Transverse colon (tissue), 3 donors: ENCODE measurements at regions not wholly inside any gene's neighbourhood (a gene's known extent, or its start where the extent isn't known, plus 50 kb on each side); places are given as distances from the start of the nearest gene placed in this dataset.

Experiments
- POLR2A ChIP-seq: fragments of 450-650 bp; IDR thresholded peaks from one replicate; pipeline ENCODE4 v1.6.1; 2016; ENCODE audit warnings: antibody characterized with exemption, mild to moderate bottlenecking, moderate library complexity
- TF ChIP-seq, protein P1 (sequence below), 5 experiments: fragments of 200-600 bp in 3 of 5; fragments of 450-650 bp in 2 of 5; sonication (generic) in 3 of 5; IDR thresholded peaks; 1 replicate in 2 of 5; 2 replicates in 3 of 5; pipeline ENCODE4 v1.5.1; 2016 to 2017; ENCODE audit warnings: antibody characterized with exemption in 5 of 5, inconsistent platforms in 3 of 5, mild to moderate bottlenecking in 2 of 5, moderate library complexity in 1 of 5

DNA sequence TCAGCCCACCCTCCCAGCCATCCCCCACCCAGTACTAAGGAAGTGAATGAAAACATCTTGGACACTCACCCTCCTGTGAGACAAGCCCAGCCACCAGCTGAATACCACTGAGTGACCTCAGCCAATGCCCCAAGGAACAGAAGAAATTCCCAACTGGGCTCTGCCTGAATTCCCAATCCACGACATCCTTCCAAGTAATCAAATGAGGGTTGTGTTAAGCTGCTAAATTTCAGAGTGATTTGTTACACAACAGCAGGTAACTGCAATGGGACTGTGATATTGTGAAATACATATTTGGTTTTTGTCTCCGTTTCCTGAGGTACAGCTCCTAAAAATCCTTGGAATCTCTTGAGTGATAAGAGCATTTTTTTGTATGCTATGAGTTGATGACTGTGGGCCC lies 578.7 kb upstream of the CDH11 start:
- TF ChIP-seq, protein P1, sequence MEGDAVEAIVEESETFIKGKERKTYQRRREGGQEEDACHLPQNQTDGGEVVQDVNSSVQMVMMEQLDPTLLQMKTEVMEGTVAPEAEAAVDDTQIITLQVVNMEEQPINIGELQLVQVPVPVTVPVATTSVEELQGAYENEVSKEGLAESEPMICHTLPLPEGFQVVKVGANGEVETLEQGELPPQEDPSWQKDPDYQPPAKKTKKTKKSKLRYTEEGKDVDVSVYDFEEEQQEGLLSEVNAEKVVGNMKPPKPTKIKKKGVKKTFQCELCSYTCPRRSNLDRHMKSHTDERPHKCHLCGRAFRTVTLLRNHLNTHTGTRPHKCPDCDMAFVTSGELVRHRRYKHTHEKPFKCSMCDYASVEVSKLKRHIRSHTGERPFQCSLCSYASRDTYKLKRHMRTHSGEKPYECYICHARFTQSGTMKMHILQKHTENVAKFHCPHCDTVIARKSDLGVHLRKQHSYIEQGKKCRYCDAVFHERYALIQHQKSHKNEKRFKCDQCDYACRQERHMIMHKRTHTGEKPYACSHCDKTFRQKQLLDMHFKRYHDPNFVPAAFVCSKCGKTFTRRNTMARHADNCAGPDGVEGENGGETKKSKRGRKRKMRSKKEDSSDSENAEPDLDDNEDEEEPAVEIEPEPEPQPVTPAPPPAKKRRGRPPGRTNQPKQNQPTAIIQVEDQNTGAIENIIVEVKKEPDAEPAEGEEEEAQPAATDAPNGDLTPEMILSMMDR (IDR thresholded peaks at IDR 0.05): no peak
- TF ChIP-seq POLR2A: no peak
